Islet of Langerhans (tissue), 1 donor: ENCODE measurements at regions not wholly inside any gene's neighbourhood (a gene's known extent, or its start where the extent isn't known, plus 50 kb on each side); places are given as distances from the start of the nearest gene placed in this dataset.

Source experiments
- FAIRE-seq: peaks from one replicate; lab custom pipeline; 2011; peaks lifted over from hg19 to GRCh38; lab: Jason Lieb, UNC

- no peak for FAIRE-seq
These were observed 473.2 kb downstream of the TMA16 start for GRCh38 chr4:163967710-163968109.

DNA sequence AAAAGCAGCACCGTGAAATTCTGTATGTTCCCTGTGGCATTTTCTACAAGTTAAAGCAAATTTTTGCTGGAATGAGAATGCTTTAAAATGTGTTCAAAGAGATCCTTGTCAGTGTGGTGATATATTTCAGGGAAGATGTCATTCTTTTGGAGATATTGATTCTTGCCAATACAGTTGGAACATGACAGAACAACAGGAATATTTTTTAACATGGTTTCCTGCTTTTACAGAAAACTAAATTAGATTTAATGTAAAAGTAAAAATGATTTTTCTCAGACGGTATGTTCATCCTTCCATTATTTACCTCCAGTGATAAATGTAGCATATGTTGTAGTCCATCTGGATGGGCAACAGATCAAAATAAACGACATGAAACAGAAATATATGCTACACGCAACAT is 474.8 kb downstream of the TMA16 start:
- FAIRE-seq = no peak

DNA sequence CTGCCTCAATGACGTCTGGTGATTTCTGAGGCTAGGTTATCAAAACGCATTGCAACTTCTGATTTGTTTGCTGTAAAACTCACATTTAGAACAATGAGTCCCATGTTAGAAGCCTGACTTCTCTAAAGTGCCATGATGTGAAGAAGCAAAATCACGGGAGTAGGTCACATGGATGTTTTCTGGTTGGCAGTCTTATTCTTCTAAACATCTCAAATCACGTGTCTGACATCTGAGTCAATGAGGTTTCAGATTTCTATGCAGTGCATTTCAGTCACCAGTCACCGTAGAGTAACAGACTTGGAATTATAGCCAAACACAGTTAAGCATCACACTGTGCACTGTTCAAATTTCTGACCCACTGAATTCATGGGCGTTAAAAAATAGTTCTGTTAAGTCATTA is 482.1 kb downstream of the TMA16 start:
- FAIRE-seq = no peak

DNA sequence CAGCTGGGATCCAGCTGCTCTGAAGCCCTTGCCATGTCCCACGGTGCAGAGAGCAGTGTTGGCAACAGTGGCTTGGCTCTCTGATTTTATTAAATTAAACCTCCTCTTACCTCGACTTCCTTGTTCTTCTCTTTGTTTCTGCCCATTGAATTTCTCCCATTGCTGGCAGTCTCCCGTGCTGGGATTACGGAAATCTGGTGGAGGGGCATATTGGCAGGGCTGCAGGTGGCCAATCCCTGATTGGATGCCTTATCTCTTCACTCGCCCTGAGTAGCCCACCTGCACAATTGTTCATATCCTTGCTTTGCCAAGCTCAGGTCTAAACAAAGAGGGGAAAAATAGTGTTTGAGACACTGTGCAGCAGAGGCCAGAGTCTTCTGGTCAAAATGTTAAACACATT is 493.9 kb downstream of the TMA16 start:
- FAIRE-seq = no peak

DNA sequence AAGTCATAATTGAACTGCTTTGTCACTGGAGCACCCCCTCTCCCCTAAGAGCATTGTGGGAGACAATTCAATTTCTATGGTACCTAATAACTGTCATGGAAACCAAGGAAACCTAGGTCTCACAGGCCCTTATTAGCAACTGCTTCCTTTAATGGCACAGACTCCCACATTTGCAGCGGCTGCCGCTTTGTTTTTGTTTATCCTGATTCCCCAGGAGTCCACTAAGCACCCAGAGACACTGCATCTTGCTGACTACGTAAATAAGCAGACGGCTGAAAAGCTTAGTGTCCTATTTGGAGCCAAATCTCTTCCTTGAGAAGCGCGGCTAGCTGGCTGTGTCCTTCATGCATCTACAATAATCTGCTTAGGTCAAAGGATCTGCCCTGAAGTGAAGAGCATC is 494.4 kb downstream of the TMA16 start:
- FAIRE-seq = no peak

- FAIRE-seq = no peak
These were observed 496.9 kb downstream of the TMA16 start for GRCh38 chr4:163991298-163991865.

DNA sequence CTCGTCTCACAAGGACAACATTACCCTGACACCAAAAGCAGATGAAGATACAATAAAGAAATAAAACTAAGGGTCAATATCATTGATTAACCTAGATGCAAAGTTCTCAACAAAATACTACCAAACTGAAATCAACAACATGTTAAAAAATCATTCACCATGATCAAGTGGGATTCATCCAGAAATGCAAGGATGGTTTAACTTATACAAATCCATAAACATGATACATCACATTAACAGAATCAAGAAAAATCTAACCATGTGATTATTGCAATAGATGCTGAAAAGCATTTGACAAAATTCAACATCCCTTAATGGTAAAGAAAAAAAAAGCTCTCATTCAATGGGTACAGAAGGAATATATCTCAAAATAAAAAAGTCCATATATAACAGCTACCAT is 514.9 kb downstream of the TMA16 start:
- FAIRE-seq = no peak

GRCh38 chr4:164011791-164012190 is 517.3 kb downstream of the TMA16 start:
- no peak for FAIRE-seq

GRCh38 chr4:164012396-164013027 is 518.0 kb downstream of the TMA16 start:
- no peak for FAIRE-seq

DNA sequence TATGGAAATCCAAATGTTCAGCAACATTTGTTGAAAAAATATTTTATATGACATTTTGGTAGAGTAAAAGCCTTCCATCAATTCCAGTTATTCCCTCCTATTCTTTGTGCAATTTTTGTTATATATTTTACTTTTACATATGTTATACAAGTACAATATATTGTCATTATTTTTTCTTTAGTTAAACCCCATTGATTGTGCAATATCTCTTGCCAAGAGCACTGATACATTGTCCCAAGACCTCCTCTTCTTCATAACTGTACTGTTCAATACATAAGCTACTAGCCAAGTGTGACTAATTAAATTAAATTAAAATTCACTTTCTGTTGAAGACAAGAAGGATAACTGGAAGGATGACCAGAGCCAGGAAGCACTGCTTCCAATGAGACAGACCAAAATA is 527.5 kb downstream of the TMA16 start:
- no peak for FAIRE-seq

- no peak for FAIRE-seq
These were observed 528.7 kb downstream of the TMA16 start for GRCh38 chr4:164023214-164023613.

GRCh38 chr4:164027805-164028204 is 533.3 kb downstream of the TMA16 start:
- FAIRE-seq = peak; percentile 24

GRCh38 chr4:164039482-164039881 is 545.0 kb downstream of the TMA16 start:
- FAIRE-seq = no peak

DNA sequence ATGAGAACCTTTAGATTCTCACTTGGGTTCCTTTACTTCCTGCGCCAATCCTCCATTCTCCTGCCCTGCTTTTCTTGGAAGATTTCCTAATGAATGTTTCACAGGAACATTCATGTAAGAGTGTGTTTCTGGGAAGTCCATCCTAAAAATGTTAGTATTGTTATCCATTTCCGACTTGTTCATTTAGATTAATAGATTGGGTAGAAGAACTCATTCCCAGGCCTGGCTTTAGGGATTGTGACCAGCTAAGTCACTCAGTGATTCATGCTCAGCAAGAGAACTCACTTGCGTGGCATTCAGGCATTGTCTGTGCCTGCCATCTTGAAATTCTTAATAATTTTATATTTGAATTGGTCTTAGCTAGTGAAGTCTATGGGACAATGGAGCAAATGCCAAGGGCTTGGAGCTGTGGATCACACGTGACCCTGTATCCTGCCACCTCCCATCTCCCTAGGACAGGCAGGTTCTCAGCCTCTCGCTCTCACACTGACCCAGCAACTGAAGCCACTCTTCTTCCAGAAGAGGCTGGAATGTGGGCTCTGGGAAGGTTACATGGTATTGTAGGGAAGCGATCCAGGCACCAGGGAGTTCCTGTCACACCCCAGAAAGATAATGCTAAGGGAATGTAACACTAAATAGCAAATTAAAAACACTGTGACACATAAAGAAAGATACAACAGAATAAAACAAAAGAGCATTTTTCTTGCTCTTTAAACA is 562.1 kb downstream of the TMA16 start:
- no peak for FAIRE-seq

- FAIRE-seq = no peak
These were observed 564.4 kb downstream of the TMA16 start for GRCh38 chr4:164058776-164059445.

- no peak for FAIRE-seq
These were observed 566.0 kb downstream of the TMA16 start for GRCh38 chr4:164060456-164060855.

- no peak for FAIRE-seq
These were observed 573.9 kb downstream of the TMA16 start for GRCh38 chr4:164068392-164068791.

GRCh38 chr4:164070625-164071024 is 576.1 kb downstream of the TMA16 start:
- FAIRE-seq = no peak

GRCh38 chr4:164081371-164081770 is 586.9 kb downstream of the TMA16 start:
- FAIRE-seq = no peak

GRCh38 chr4:164081801-164082200 is 587.3 kb downstream of the TMA16 start:
- peak; percentile 70 for FAIRE-seq

- FAIRE-seq = no peak
These were observed 593.2 kb downstream of the TMA16 start for GRCh38 chr4:164087733-164088132.

DNA sequence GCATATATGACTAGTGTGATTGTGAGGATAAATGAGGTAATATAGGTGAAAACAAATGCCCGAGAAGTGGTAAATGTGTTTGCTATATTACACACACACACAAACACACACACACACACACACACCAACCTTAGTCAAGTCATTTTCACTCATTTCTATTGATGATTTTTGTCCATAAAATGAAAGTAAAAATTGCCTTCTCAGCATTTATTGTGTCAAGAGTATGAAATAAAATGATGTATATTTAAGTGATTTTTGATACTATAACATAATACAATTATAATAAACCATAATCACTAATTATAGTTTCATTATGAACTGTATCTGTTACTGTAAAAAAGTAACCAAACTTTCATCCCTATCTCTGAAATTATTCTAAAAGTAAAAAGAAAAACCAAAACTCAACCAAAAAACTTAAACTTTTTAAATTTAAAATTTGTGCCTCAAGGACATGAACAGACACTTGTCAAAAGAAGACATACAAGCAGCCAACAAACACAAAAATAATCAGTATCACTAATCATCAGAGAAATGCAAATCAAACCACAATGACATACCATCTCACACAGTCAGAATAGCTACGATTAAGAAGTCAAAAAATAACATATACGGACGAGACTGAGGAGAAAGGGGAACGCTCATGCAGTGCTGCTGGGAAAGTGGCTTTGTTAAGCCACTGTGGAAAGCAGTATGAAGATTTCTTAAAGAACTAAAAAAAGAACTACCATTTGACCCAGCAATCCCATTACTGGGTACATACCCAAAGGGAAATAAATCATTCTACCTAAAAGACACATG is 601.0 kb downstream of the TMA16 start:
- no peak for FAIRE-seq
